Endothelial cell of umbilical vein (primary cell): ENCODE measurements at regions not wholly inside any gene's neighbourhood (a gene's known extent, or its start where the extent isn't known, plus 50 kb on each side); places are given as distances from the start of the nearest gene placed in this dataset.
A peak's percentile ranks its signal among the peaks of the same experiment; 100 is the strongest.

Experiments used
- CTCF ChIP-seq, 2 donors: IDR thresholded peaks; 1 replicate in 1 of 2; 2 replicates in 1 of 2; pipeline ENCODE4 v1.5.1; 2011; ENCODE audit warnings: low read length in 2 of 2, mild to moderate bottlenecking in 2 of 2, moderate library complexity in 2 of 2, control low read depth in 1 of 2, inconsistent platforms in 1 of 2, low read depth in 1 of 2; ENCODE audit not compliant: insufficient read depth in 1 of 2; ENCODE audit errors: extremely low read depth in 1 of 2
- EZH2 ChIP-seq: IDR thresholded peaks from 2 replicates; pipeline ENCODE4 v1.6.1; 2012; ENCODE audit warnings: borderline replicate concordance, low read depth, mild to moderate bottlenecking, moderate library complexity, low read length, inconsistent platforms; ENCODE audit not compliant: severe bottlenecking
- FOS ChIP-seq: IDR thresholded peaks from 2 replicates; pipeline ENCODE4 v1.6.1; 2011; ENCODE audit warnings: mild to moderate bottlenecking, low read length, moderate library complexity, borderline replicate concordance; ENCODE audit not compliant: insufficient read depth
- GATA2 ChIP-seq: IDR thresholded peaks from 2 replicates; pipeline ENCODE4 v1.7.0; 2011; ENCODE audit warnings: low read depth, mild to moderate bottlenecking, moderate library complexity, mixed read lengths, low read length; ENCODE audit not compliant: insufficient read length, insufficient read depth
- JUN ChIP-seq: IDR thresholded peaks from 2 replicates; pipeline ENCODE4 v1.6.1; 2011; ENCODE audit warnings: borderline replicate concordance, low read depth; ENCODE audit not compliant: insufficient read length, insufficient read depth
- MYC ChIP-seq: IDR thresholded peaks from one replicate; pipeline ENCODE4 v1.6.1; 2011; ENCODE audit warnings: mild to moderate bottlenecking, low read depth, low read length
- POLR2A ChIP-seq: IDR thresholded peaks from 2 replicates; pipeline ENCODE4 v1.6.1; 2012; ENCODE audit warnings: low read depth, mild to moderate bottlenecking, control low read depth, low read length
- POLR2AphosphoS5 ChIP-seq: IDR thresholded peaks from 2 replicates; pipeline ENCODE4 v1.6.1; 2012; ENCODE audit warnings: low read depth, mild to moderate bottlenecking, control low read depth, low read length, moderate library complexity; ENCODE audit not compliant: insufficient read depth
- TF ChIP-seq, protein P1 (sequence below): IDR thresholded peaks from 2 replicates; pipeline ENCODE4 v1.6.1; 2011; ENCODE audit not compliant: insufficient read depth, insufficient read length

- no peak for TF ChIP-seq POLR2A
- TF ChIP-seq CTCF (IDR thresholded peaks at IDR 0.05; ENCODE audit: extremely low read depth in 1 of 2, insufficient read depth in 1 of 2, low read depth in 1 of 2, low read length in 2 of 2), result no peak
- TF ChIP-seq FOS, result peak; percentile 48
- no peak for TF ChIP-seq POLR2AphosphoS5
- TF ChIP-seq, protein P1, sequence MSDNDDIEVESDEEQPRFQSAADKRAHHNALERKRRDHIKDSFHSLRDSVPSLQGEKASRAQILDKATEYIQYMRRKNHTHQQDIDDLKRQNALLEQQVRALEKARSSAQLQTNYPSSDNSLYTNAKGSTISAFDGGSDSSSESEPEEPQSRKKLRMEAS, result no peak
- no peak for TF ChIP-seq EZH2
- no peak for TF ChIP-seq MYC
- peak; percentile 57 for TF ChIP-seq GATA2
- TF ChIP-seq JUN, result peak; percentile 34
These were observed 95.8 kb upstream of the ANKRD55 start for GRCh38 chr5:56328753-56329560.
